NAMALWA (cell line): ENCODE measurements at regions not wholly inside any gene's neighbourhood (a gene's known extent, or its start where the extent isn't known, plus 50 kb on each side); places are given as distances from the start of the nearest gene placed in this dataset.

Source experiments
- DNase-seq: peaks from one replicate; pipeline ENCODE4 v3.0.0-alpha.2; 2015; ENCODE audit warnings: low spot score

GRCh38 chr3:72022027-72022426, 237.1 kb upstream of the PROK2 start:
- DNase-seq, result no peak

- no peak for DNase-seq
Observed at GRCh38 chr3:72021531-72021930, 236.6 kb upstream of the PROK2 start.

GRCh38 chr3:72018343-72018984, 233.5 kb upstream of the PROK2 start:
- DNase-seq, result no peak

GRCh38 chr3:72017935-72018334, 233.0 kb upstream of the PROK2 start:
- DNase-seq, result no peak

- DNase-seq, result no peak
Observed at GRCh38 chr3:72017311-72017710, 232.4 kb upstream of the PROK2 start.

GRCh38 chr3:72015463-72015862, 230.5 kb upstream of the PROK2 start:
- no peak for DNase-seq

- no peak for DNase-seq
Observed at GRCh38 chr3:72013084-72013483, 228.1 kb upstream of the PROK2 start.

GRCh38 chr3:72012363-72012762, 227.4 kb upstream of the PROK2 start:
- DNase-seq, result no peak

- no peak for DNase-seq
Observed at GRCh38 chr3:72011485-72011884, 226.5 kb upstream of the PROK2 start.

- no peak for DNase-seq
Observed at GRCh38 chr3:72009851-72010443, 225.0 kb upstream of the PROK2 start.

- no peak for DNase-seq
Observed at GRCh38 chr3:72008226-72008996, 223.5 kb upstream of the PROK2 start.

- no peak for DNase-seq
Observed at GRCh38 chr3:72006631-72007556, 221.9 kb upstream of the PROK2 start.

GRCh38 chr3:72004749-72005292, 219.9 kb upstream of the PROK2 start:
- DNase-seq, result no peak

GRCh38 chr3:72003936-72004335, 219.0 kb upstream of the PROK2 start:
- no peak for DNase-seq

GRCh38 chr3:72001758-72002157, 216.8 kb upstream of the PROK2 start:
- no peak for DNase-seq

- DNase-seq, result no peak
Observed at GRCh38 chr3:71998995-71999673, 214.2 kb upstream of the PROK2 start.

GRCh38 chr3:71997066-71997653, 212.2 kb upstream of the PROK2 start:
- DNase-seq, result no peak

GRCh38 chr3:71994906-71995305, 210.0 kb upstream of the PROK2 start:
- no peak for DNase-seq

- DNase-seq, result no peak
Observed at GRCh38 chr3:71994203-71994602, 209.3 kb upstream of the PROK2 start.

GRCh38 chr3:71991681-71992080, 206.7 kb upstream of the PROK2 start:
- no peak for DNase-seq

GRCh38 chr3:71991046-71991445, 206.1 kb upstream of the PROK2 start:
- DNase-seq, result no peak
